Stimulated activated CD8-positive, alpha-beta memory T cell treated with anti-CD3 and anti-CD28 coated beads, Interleukin-15, amount 100 ng/mL, for 4 hours (primary cell): ENCODE measurements at regions not wholly inside any gene's neighbourhood (a gene's known extent, or its start where the extent isn't known, plus 50 kb on each side); places are given as distances from the start of the nearest gene placed in this dataset.
"Not testable (repeated sequence)": the region's sequence is repeated elsewhere in the genome, so short reads cannot be mapped to it uniquely, and the experiment has no call there.

Experiments used
- DNase-seq, 2 donors: peaks; one replicate each; pipeline ENCODE4 v3.0.0-alpha.2; 2020; ENCODE audit warnings: low read depth in 2 of 2

DNA sequence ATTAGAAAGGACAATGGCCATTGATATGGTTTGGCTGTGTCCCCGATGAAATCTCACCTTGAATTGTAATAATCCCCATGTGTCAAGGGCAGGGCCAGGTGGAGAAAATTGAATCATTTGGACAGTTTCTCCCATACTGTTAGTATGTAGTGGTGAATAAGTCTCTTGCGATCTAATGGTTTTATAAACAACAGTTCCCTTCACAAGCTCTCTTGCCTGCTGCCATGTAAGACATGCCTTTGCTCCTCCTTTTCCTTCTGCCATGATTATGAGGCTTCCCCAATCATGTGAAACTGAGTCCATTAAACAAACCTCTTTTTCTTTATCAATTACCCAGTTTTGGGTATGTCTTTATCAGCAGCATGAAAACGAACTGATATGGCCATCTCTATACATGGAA lies 302.7 kb downstream of the SFMBT2 start:
- no peak for DNase-seq

- DNase-seq = no peak
These were observed 303.5 kb downstream of the SFMBT2 start for GRCh38 chr10:7107285-7107684.

DNA sequence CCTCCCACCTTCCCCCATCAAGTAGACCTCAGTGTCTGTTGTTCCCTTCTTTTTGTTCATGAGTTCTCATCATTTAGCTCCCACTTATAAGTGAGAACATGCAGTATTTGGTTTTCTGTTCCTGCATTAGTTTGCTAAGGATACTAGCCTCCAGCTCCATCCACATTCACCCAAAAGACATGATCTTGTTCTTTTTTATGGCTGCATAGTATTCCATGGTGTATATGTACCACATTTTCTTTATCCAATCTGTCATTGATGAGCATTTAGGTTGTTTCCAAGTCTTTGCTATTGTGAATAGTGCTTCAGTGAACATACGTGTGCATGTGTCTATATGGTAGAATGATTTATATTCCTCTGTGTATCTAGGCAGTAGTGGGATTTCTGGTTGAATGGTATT lies 306.5 kb downstream of the SFMBT2 start:
- not testable (repeated sequence) for DNase-seq

DNA sequence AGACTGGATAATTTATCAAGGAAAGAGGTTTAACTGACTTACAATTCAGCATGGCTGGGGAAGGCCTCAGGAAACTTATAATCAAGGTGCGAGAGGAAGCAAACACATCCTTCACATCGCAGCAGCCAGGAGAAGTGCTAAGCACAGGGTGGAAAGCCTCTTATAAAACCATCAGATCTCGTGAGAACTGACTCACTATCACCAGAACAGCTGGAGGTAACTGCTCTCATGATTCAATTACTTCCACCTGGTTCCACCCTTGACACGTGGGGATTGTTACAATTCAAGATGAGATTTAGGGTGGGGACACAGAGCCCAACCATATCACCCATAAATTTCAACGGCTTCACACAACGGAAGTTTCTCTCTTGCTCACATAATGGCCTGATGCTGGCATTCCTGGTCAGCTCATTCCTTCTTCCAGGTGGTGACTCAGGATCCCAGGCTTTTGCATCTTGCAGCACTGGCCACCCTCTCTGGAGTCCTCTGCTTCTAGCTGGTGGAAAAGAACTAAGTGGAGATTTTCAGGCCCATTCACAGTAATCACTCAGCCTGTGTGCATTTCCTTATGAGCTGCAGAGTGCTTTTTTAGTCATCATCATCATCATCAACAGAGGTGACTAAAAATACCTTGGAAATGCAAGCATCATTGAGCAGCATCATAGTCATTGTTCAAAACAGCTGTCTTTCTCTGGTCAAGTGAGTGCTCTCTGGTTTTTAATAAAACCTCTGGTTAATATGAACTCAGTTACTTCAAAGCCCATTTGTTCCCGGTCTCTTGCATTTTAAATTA lies 308.1 kb downstream of the SFMBT2 start:
- no peak for DNase-seq

GRCh38 chr10:7102084-7102483 lies 308.8 kb downstream of the SFMBT2 start:
- no peak for DNase-seq

DNA sequence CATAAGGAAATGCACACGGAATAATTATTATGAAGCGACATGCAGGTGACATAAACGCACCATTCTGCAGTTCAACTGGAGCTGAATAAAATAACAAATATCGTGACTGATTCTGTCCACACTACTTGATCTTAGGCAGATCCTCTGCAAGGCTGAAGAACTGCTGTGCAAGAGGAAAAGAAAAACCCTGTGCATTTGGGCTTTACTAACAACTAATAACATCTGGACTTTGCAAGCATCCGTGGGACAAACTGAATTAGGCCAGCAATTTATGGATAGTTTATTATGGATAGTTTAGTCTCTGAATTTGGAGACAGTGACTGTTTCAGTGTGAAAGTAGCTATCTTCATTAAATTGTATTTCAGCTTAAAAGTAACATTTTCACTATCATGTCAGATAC lies 309.4 kb downstream of the SFMBT2 start:
- no peak for DNase-seq

DNA sequence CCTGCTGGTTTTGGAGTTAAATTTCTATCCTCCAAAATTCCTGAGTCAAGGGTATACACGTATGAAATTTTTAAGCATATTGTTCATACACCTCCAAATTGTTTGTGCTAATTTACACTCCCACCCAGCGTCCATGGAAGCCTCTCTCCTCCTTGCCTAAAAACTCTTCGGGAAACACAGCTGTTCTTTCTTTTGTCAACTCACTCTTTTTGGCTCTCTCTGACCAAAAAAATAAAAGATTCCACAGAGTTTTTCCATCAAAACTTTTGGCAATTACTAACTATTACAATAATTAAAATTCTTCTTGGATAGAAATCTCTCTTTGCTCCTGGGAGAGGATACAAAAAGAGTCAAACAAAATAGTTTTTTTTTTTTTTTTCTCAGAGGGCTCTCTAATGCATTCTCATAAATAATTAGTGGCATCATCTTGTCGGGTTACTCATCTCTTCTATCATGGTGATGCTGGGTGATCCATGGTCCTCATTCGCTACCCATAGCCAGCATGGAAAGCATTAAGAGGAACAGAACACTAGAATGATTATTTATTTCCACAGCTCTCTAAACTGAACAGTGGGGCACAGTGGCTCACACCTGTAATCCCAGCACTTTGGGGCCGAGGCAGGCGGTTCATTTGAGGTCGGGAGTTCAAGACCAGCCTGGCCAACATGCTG lies 310.7 kb downstream of the SFMBT2 start:
- no peak for DNase-seq

DNA sequence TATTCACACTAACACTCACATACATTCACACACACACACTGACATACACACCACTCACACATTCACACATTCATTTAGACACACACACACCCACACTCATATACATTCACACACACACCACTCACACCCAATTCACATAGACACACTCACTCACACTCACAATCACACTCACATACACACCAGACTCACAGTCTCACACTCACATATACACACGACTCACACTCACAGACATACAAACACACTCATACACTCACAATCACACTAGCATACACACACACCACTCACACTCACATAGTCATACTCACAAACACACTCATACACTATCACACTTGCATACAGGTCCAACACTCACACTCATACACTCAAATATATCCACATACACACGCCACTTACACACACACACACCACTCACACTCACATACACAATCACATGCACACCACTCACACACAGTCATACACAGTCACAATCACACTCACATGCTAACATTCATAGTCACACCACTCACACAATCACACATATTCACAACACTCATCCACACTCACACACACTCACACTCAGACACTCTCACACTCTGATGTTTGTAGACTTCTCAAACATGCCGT lies 312.6 kb downstream of the SFMBT2 start:
- DNase-seq = no peak

DNA sequence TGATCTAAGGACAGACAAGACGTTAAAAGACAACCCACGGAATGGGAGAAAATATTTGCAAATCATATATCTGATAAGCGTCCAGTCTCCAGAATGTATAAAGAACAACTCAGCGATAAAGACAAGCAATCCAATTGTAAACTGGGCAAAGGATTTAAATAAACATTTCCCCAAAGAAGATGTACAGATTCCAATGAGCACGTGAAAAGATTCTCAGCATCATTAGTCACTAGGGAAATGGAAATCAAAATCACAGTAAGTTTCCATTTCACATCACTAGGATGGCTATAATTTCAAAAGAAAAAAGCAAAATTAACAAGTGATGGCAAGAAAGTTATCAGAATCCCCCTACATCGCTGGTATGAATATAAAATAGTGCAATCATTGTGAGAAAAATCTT lies 316.1 kb downstream of the SFMBT2 start:
- DNase-seq = no peak

DNA sequence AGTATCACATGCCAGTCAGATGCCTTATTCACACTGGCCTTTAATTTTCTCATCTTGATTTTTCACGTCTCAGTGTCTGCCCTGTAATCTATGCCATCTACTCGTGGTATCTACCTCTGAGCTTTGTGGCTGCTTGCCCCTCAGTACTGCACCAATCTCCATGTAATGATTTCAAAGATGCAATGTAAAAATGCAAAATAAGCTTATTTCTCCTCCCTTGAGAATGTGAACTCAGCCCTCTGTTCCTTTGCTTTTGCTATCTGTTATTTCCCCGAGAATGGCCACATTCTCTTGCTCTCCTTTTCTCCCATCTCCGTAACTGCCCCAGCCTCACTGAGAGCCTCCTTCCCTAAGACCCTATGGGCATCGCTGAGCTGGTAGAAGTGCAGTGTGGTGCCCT lies 317.5 kb downstream of the SFMBT2 start:
- no peak for DNase-seq

GRCh38 chr10:7092603-7093002 lies 318.2 kb downstream of the SFMBT2 start:
- no peak for DNase-seq

DNA sequence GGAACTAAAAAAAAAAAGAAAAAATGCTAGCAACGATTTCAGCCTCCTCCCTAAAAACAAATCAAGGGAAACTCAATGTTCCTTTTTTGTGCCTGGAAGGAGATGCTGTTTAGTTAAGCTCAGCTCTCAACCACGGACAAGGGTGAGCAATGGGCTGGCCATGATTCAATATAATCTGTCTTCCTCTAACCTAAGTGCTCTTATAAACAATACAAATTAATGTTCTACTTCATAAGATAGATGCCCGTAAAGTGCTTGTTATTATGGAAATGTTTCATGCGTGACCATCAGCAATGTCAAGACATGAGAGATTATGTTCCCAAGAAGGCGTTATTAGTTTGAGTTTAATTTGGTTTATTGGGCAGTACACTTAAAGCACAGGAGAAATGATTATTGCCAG lies 320.3 kb downstream of the SFMBT2 start:
- DNase-seq = no peak

- DNase-seq = no peak
These were observed 324.8 kb downstream of the SFMBT2 start for GRCh38 chr10:7085913-7086589.

GRCh38 chr10:7085147-7085912 lies 325.5 kb downstream of the SFMBT2 start:
- DNase-seq = no peak

DNA sequence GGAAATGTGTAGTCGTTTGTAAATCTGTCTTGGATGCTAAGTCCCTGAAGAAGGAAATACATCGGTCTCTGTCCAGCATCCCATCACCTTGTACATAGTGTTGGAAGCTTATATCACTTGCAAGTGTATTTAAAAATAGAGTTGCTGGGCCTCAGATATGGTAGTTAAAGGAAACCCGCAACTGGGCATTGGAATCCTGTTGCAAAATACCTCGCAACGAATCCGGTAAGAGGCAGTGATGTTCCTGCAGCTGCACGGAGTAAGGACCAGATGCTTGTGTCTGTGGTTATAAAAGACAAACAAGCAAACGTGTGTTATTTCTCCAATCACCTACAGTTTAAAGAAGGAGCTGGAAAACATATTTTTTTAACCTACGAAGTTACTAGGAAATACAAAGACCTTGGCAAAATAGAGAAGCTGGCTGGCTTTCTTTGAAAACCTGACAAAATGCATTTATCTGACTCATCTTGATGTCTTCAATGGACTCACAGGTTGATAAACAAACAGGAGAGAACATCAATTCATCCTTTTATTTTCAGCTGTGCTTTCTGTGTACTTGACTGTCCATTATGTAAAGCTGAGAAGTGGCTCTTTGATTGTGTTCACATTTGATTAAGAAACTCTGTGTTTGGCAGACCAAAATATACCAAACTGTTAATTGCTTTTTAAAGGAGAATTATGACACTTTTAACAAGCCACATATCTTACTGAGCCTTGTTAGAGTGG lies 326.4 kb downstream of the SFMBT2 start:
- no peak for DNase-seq

DNA sequence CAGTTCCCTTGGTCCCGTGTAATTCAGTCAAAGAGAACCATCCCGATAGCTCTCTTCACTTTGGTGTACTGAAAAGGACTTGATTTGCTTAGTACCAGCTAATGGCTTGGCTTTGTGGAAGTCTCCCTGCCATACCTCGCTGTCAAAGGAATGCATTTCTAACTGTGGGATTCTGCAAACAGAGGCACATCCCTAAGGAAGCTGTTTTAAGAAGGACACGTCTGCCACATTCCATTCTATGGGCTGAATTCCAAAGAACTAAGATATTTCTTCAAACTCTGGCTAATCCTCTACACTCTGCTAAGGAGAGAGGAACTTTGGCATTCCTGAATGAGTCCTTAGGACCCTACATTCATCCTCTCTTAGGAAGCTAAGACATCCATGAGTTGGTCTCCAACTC lies 327.9 kb downstream of the SFMBT2 start:
- no peak for DNase-seq

DNA sequence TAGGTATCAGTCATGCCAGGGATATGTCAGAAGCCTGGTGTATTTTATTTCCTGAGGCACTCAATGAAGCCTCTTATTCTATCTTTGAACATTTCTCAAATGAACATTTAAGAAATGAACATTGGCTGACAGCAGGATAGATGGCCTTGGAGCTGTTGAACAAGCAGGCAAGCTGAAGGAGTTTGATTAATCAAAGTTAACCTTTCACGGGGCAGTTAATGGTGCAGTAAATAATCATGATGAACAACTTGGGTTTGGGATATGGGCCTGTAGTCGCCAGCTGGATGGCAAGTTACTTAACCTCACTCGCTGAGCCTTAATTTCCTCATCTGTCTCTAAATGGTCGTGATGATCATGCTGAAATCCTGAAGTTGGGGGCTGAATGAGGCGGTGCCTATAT lies 333.0 kb downstream of the SFMBT2 start:
- no peak for DNase-seq

DNA sequence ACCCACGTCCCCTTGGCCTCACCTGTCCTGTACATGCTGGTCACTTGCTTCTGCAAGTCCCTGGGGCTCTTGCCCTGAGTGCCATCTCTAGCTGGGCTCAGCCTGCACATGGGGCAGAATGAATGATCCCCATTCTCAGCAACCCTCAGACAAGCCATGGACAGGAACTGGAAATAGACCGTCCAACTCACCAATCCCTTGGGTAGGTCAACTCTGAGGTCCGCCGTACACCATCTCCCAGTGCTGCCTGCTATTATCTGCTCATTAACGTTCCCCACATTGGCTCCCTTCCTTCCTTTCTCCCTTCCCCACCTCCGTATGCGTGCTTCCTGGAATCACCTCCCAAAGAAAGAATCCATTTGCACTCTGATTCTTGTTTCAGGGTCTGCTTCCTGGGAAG lies 335.0 kb downstream of the SFMBT2 start:
- DNase-seq = no peak

GRCh38 chr10:7075110-7075509 lies 335.7 kb downstream of the SFMBT2 start:
- no peak for DNase-seq

DNA sequence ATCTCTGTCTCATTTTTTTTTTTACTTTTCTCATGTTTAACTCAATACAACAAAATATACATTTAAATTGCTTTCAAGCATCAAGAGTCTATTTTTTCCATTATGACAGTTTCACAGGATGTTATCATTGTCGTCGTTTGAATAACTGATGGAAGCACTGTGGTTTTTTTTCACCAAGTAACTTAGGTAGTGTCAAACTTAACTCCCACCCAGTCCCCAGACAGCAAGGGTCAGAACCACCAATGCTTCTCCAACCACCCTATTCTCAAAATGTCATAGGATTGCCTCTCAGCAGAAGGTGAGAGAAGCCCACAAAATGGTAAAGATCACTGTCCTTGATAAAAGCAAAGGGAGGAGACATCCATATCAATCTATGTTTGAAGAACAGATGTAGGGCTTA lies 339.4 kb downstream of the SFMBT2 start:
- DNase-seq = no peak

DNA sequence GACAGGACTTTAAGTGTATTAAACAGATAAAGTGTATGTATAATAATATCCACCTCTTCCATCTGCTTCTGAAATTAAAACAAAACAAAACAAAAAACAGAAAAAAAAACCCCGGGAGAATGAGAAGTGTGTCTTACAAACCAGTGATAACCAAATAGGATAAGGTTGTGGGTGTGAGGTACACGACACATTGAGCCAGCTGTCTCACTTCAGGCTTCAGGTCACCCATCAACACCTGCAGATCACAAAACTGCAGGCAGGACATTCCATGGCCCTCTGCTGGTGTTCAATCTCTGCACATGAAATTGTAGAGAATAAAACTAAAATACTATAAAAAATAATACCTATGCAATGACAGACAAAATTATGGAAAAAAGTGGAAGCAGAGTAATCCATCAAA lies 339.9 kb downstream of the SFMBT2 start:
- DNase-seq = no peak
